Endothelial cell of umbilical vein (primary cell): ENCODE measurements at regions not wholly inside any gene's neighbourhood (a gene's known extent, or its start where the extent isn't known, plus 50 kb on each side); places are given as distances from the start of the nearest gene placed in this dataset.

ENCODE experiments used
- CTCF ChIP-seq, 2 donors: IDR thresholded peaks; 1 replicate in 1 of 2; 2 replicates in 1 of 2; pipeline ENCODE4 v1.5.1; 2011; ENCODE audit warnings: low read length in 2 of 2, mild to moderate bottlenecking in 2 of 2, moderate library complexity in 2 of 2, control low read depth in 1 of 2, inconsistent platforms in 1 of 2, low read depth in 1 of 2; ENCODE audit not compliant: insufficient read depth in 1 of 2; ENCODE audit errors: extremely low read depth in 1 of 2
- EZH2 ChIP-seq: IDR thresholded peaks from 2 replicates; pipeline ENCODE4 v1.6.1; 2012; ENCODE audit warnings: borderline replicate concordance, low read depth, mild to moderate bottlenecking, moderate library complexity, low read length, inconsistent platforms; ENCODE audit not compliant: severe bottlenecking
- FOS ChIP-seq: IDR thresholded peaks from 2 replicates; pipeline ENCODE4 v1.6.1; 2011; ENCODE audit warnings: mild to moderate bottlenecking, low read length, moderate library complexity, borderline replicate concordance; ENCODE audit not compliant: insufficient read depth
- JUN ChIP-seq: IDR thresholded peaks from 2 replicates; pipeline ENCODE4 v1.6.1; 2011; ENCODE audit warnings: borderline replicate concordance, low read depth; ENCODE audit not compliant: insufficient read length, insufficient read depth
- MAX ChIP-seq: IDR thresholded peaks from 2 replicates; pipeline ENCODE4 v1.6.1; 2011; ENCODE audit not compliant: insufficient read depth, insufficient read length
- MYC ChIP-seq: IDR thresholded peaks from one replicate; pipeline ENCODE4 v1.6.1; 2011; ENCODE audit warnings: mild to moderate bottlenecking, low read depth, low read length
- POLR2A ChIP-seq: IDR thresholded peaks from 2 replicates; pipeline ENCODE4 v1.6.1; 2012; ENCODE audit warnings: low read depth, mild to moderate bottlenecking, control low read depth, low read length
- POLR2AphosphoS5 ChIP-seq: IDR thresholded peaks from 2 replicates; pipeline ENCODE4 v1.6.1; 2012; ENCODE audit warnings: low read depth, mild to moderate bottlenecking, control low read depth, low read length, moderate library complexity; ENCODE audit not compliant: insufficient read depth

DNA sequence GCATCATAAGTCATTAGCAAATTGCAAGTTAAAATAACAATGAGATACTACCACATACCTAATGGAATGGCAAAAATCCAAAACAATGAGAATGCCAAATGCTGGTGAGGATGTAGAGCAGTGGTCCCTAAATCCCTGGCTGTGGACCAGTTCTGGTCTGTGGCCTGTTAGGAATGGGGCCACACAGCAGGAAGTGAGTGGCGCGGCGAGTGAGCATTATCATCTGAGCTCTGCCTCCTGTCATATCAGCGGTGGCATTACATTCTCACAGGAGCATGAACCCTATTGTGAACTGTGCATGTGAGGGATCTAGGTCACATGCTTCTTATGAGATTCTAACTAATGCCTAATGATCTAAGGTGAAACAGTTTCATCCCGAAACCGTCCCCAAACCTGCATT is 1694.4 kb downstream of the EFNB2 start:
- TF ChIP-seq POLR2AphosphoS5 (no peak), CTCF (IDR thresholded peaks at IDR 0.05; ENCODE audit: extremely low read depth in 1 of 2, insufficient read depth in 1 of 2, low read depth in 1 of 2, low read length in 2 of 2) (no peak), MAX (no peak), EZH2 (no peak), JUN (no peak), POLR2A (no peak), FOS (no peak), MYC (no peak)
